GM11168 (cell line): ENCODE measurements at regions not wholly inside any gene's neighbourhood (a gene's known extent, or its start where the extent isn't known, plus 50 kb on each side); places are given as distances from the start of the nearest gene placed in this dataset.
"Not testable (repeated sequence)": the region's sequence is repeated elsewhere in the genome, so short reads cannot be mapped to it uniquely, and the experiment has no call there.

Source experiments
- in situ Hi-C: fragments of 300-500 bp; cut with MboI; formaldehyde crosslinking; loops from one replicate; pipeline ENCODE4 v1.12.0; 2022; ENCODE audit warnings: low sequenced_read_pairs; ENCODE audit not compliant: unreplicated experiment

DNA sequence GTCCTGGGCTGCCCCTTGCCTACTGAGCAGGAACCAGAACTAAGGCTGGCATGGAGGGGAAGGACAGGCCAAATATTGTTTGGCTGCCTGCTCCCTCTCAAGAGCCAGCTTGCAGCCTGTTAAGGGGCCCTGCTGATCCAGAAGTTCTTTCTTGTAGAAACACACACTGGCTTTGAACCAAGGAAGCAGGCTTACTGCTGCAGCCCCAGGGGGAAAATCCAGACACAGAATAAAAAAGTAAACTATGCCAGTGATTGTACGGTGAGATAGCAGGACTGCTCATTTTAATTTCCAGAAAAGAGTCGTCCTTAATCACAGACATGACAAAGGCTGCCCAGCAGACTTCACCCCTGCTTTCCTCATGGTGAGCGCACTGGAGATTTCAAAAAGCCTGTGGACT lies 371.6 kb downstream of the ANAPC1 start:
- in situ Hi-C loops: not testable (repeated sequence)

DNA sequence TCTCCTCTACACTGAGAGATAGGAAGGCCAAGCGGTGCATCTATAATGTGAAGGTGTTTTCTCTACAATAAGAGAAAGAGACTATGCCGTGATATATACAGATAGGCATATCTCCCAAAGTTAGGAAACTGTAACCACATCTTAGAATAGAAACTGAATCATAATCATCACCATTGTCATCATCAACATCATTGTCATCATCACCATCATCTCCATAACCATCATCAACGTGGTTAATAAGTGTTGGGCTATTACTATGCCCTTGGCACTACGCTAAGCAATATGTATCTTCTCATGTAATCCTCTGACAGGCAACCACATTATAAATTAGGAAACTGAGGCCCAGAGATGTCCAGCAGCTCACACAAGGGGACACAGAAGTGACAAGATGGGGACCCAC lies 369.9 kb downstream of the ANAPC1 start:
- in situ Hi-C loops: not testable (repeated sequence)

DNA sequence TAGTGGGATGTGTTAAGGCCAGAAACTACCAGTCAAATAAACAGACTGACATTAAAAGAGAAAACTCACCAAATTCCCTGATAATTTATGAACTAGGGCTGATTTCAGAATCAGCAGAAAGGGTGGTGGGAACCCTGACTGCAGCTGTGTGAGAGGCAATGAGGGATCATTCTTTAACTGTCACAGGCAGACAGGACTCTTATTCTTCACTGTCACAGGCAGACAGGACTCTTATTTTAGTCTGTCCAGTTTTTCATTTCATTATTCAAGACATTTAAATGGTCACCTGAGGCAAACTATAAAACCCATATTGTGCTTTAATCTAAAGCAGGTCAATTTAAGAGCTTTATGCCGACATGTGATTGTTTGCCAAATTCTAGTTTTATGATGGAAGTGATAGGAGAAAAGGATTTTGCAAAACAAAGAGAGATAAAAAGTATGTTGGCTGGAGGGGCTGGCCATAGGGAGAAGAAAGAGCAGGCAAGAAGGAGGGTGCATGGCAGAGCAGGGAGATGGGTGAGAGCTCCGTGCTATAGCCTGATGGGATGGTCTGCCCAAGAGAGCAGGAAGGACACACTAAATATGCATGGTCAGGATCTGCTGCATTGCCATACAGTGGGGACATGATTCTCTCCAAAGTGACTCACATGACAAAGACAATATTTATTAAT lies 366.8 kb downstream of the ANAPC1 start:
- in situ Hi-C loops: not testable (repeated sequence)

DNA sequence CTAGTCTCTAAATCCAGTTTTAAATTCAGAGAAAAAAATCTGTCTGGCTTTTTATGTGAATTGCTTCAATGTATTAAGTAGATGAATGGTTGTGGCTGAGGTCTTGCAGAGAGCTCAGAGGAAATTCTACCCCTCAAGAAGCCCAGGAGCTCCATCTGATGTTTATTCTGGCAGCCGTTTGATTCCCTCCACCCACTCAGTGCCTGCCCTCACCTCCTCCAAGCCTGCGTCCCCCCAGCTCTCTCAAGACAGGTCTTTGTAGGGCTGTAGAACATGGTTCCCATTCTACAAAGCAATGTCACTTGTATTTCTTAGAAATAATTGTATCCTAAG lies 366.3 kb downstream of the ANAPC1 start:
- in situ Hi-C loops: not testable (repeated sequence)

DNA sequence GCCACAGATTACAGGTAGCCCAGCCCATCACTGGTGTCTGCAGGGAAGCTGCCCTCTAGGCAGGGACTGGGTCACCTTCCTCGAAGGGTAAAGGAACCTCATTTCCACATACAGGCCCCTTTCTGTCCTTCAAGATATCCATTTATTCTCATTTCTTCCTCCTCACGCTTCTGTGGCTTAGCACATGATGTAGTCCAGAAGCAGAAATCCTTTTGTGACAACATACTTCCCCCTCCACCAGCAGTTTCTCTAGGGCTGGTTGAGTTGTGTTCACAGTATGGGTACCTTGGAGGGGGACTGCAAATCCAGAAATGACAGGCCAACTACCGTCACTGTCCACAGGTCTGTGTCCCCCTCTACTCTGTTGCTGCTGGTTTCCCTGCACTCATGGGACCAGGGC lies 364.9 kb downstream of the ANAPC1 start:
- in situ Hi-C loops: no loop called here

DNA sequence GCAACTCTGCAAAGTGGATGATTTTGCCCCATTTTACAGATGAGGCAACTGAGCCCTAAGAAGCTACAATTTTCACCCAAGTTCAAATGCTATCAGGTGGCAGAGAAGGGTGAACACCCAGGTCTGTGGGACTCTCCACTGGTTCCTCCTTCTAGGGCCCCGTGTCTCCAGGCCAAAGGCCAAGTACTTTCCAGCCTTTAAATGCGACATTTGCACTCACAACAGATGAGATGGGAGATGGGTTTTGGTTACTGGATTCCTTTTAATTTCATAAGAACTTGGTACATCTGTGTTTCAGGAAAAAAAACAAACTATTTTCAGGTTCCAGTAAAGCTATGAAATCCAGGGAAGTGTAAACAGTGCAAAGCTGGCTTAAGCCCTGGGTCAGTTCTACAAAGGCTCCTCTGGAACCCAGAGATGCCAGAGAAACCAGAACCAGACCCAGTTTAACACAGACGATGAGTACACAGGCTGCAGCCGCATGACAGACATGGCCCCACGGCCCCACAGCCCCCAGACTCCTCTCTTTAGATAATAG lies 361.7 kb downstream of the ANAPC1 start:
- in situ Hi-C loops: no loop called here

DNA sequence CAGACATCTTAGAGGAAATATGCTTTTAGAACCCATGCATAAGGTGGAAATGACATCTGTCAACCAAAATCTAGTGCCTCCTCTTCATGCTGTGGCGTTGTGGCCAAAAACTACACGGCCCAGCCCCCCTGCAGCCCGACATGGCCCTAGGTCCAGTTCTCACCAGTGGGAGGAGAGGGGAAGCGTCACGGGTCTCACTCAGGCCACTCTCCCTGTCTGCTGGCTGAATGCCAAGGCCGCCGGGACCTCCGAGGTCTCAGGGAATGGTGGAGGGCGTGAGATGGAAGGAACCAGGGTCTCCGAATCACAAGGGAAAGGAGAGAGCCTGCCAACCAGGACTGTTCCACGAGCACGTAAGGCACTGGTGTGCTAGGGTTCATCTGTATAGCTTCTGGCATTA lies 361.0 kb downstream of the ANAPC1 start:
- in situ Hi-C loops: no loop called here

DNA sequence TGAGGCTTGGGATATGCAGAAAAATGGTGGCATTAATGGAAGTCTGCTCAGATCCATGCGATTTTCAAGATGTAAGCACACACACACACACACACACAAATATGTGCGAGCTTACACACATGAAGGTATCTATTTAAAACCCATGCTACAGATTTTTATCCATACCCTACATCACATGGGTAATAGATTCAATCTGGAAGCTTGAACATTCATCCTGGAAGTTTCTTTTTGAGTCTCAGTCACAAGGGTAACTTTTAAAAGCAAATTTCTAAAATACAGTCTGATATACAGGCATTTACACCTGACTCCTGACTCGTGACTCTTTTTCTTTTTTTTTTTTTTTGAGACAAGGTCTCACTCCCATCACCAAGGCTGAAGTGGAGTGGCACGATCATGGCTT lies 359.0 kb downstream of the ANAPC1 start:
- in situ Hi-C loops: not testable (repeated sequence)

DNA sequence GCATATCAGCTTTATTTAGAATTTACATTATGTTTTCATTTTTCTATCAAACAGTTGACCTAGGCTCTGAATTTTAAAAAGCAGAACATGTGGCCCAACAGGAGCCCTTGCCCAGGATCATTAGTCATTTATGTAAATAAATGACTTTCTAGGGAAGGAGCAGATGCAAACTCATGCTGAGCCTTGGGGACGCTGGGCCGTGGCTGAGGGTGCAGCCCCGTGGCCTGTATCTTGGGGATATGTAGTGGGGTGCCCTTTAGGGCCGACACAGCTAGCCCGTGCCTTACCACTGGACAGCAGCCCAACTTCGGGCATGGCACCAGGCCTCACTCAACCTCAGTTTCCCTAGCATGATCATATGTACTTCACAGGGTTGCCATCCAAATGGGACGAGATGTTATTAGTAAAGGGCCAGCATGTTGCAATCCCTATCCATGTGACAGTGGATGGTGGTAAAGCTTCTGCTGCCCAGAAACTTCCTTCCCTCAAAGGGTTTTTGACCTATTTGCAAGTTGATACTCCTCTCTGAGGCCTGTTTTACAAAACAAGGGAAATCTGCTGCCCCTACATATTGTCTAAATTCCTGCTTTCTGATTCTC lies 357.9 kb downstream of the ANAPC1 start:
- in situ Hi-C loops: not testable (repeated sequence)

DNA sequence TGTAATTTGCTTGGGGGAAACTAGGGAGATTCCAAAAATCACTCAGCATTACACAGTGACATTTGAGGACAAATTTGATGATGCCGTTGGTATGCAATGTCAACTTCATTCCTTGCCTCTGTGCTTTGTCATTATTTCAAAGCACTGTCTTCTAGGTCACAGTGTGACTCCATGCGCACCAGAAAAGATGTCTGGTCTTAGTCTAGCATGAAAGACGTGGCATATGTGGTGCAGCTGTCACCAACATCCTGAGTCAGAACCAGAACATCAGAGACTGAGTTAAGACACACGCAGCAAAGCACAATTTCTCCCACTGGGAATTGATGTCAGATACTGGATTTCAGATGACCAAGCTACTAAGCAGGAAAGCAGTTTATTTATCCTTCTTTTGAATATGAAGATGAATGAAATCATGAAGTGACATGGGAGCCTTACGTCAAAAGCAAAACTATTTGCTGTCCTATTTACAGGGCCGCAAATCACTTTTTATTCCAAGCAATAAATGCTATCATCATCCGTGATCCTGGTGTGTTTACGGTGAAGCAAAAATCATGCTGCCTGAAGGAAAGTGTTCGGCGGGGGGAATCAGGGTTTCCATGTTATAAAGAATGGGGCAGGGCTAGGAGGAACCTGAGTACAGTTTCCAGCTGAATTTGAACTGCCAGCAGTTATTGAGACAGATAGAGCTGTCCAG lies 356.1 kb downstream of the ANAPC1 start:
- in situ Hi-C loops: not testable (repeated sequence)

DNA sequence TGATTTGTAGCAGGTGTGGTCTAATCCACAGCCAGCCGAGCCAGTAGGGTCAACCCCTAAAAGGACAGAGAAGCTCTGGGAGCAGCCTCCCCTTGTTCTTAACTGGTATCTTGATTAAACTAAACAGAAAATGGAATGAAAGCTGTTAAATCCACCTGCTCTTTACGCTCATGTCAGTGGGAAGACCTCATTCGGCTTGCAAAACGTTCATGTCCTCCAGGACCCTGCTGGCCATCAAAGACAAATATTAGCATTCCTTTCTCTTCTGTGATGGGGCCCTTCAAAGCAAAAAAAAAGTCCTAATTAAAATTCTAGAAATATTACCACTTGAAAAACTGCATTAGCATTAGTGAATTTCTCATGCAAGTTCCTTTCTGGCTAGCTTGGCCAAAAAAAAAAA lies 355.0 kb downstream of the ANAPC1 start:
- in situ Hi-C loops: not testable (repeated sequence)

DNA sequence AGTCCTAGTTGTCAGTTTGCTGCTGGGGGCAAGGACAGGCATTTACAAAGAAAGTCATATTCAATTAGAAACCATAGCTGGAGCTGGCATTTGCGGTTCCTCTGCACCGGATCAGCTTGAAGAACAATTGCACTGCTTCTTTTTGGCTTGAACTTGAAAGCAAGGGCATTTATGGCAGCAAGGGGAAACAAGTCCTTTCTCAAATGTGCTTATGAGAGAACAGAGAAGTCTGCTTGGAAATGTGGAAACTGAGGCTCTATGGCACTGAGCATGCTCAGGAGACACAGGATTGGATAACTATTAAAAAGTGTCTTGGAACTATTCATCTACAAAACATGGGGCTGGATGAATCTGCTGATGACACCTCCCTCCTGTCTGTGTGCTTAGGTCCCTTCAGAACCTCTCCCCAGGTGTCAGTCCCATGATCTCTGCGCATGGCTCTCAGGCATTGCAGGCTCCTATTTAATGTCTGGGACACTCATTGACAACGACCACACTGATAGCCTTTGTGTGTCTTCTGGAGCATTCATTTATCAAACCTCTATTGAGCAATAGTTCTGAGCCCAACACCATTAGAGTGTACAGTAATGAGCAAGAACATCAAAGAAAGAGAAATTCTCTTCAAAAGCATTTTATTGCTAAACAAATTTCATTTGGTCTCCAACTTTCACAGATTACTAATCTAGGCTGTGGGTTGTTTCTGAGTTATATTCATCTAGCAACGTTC lies 353.6 kb downstream of the ANAPC1 start:
- in situ Hi-C loops: not testable (repeated sequence)

DNA sequence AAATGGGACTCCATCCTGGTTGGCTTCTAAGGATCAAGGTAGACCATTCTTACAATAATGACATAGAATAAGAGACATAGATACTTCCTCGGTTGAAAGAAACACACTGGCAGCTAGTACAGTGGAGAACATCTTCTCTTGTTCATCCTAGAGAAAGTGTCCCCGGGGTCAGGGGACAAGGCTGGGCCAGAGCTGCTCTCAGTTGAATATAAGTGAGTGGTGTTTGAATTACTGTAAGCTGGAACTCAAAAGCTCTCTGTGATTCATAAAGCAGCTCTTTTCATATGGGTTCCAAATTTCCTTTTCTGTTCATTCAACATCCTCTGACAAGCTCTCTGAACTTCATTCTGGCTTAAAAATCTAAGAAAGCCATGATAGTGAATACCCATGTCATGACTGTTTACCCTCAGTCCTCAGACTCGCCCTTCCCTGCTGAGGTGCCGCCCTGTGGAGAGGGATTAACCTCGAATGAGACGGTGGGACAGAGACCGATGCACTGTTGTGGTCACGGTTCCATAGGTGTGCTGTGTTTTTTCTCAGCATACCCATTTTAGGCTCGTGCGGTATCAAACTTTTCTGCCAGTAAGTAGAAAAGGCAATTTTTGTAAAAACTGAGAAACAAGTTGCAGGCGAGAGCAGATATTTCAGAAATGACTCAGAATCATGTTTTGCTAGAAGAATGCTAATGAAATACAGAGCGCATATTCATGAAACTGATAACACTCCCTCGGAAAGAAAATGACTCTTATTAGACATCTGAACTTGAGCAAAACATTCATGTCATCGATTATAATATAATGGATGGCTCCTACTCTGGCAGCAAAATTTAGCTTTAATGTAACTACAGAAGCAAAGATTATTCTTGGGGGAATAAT lies 351.1 kb downstream of the ANAPC1 start:
- in situ Hi-C loops: not testable (repeated sequence)

DNA sequence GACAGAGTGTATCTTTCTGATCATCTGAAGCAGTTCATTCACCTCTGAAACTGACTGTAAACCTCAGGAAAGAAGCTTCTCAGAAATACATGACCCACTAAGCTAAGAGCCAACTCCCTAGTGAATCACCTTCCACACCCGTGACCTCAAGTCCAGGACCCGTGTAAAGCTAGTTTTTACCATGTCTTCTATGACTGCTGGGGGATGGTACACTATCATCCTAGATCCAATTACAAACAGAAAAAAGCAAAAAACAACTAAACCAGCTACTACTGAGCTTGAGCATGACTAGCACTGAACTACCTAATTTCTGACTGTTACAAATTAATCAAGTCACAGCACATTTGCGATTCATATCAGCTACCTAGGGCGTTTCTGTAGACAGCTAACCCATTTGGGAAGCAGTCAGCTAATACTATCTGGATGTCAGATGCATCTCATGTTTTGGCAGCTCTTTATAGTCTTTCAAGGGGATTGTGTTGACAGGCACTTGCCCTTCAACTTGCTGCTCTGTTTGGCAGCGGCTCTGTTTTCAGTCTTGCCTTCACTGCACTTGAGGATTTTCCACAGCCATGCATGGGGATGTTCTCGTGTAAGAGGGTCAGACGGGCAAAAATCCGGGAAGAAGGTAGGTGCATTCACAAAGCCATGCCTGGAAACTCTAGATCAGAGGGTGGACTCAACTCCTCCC lies 350.3 kb downstream of the ANAPC1 start:
- in situ Hi-C loops: not testable (repeated sequence)

DNA sequence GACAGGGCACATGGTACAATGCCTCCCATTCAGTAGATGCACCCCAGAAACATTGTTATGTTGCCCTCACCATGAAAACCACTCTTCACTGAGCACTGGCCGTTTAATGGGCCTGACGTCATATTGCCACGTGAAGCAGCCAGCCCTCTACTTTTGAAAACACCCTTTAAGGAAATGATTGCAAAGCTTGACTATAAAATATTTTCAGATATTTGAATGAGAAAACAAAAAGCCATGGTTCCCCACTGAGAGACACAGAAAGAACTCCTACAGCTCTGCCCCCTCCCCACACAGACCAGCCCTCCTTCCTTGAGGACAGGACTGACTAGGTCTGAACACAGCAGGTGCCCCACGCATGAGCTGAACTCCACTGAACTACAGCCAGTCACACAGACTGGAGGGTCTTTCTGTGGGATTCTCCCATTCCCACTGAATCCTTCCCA lies 349.1 kb downstream of the ANAPC1 start:
- in situ Hi-C loops: no loop called here

DNA sequence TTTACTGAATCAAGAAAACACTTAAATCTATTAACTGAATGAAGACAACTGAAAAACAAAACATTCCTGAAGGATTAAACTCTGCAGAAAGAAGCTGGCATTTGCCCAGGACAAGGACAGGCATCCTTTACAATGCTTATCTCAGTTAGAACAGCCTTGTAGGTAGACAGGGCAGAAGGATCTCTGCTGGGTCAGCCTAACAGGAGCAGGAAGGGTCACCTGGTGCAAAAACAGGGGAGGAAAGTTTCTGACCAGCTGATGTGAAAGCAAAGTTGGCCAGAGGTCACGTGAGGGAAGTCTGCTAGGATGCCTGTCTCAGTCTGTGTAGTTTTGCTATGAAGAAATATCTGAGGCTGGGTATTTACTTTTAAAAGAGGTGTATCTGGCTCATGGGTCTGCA lies 348.6 kb downstream of the ANAPC1 start:
- in situ Hi-C loops: no loop called here

DNA sequence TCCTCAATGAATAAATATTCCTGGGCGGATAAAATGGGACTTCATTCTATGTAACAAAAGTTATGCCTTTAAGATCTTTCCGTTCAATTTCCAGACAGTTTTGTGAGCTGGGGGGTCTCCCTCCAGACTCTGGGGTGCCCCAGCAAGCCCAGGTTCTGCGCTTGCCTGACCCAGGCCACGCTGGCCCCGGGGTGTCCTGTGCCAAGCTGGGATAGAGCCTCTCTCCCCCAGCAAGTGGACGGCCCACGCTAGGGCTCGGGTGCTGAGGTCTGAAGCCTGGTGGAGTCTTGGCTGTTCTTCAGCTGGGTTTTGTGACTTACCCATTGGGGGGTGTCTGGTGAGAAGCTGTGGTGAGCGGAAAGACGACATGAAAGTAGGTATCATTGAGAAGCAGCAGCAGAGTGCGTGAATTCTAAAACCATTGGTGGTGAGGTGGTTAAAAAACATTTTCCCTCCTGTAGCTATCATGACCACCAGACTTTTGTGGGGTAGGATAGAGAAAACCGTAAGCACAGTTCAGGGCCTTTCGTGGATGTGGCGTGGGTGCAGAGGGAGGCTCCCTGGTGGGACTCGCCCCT lies 346.8 kb downstream of the ANAPC1 start:
- in situ Hi-C loops: no loop called here

DNA sequence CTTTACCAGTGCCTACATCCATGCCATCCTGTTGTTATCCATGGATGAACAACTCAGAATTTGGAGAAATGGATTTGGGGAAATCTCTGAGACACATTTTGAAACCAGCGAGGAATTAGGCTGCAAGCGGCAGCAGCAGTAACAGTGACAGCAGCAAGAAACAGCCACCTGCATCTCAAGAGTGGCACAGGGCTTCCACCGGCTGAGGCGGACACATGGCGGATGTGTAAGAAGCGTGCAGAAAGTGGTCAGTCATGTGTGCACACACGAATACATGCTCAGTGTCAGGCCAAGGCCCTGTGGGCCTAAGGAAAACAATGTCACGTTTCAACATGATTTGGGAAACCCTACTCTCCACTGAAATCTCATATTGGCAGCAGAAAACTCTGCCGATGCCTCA lies 344.0 kb downstream of the ANAPC1 start:
- in situ Hi-C loops: not testable (repeated sequence)
